ENCODE measurements at regions not wholly inside any gene's neighbourhood (a gene's known extent, or its start where the extent isn't known, plus 50 kb on each side); places are given as distances from the start of the nearest gene placed in this dataset.
A peak's percentile ranks its signal among the peaks of the same experiment; 100 is the strongest.
"Not testable (repeated sequence)": the region's sequence is repeated elsewhere in the genome, so short reads cannot be mapped to it uniquely, and the experiment has no call there.

- intact Hi-C loops (cut with DNase I); DNase-seq: not testable (repeated sequence)
Observed at GRCh38 chr1:209129091-209129490, 454.4 kb upstream of the CAMK1G start.

GRCh38 chr1:209130886-209131285 lies 452.6 kb upstream of the CAMK1G start:
- no peak for DNase-seq
- intact Hi-C loops (cut with DNase I), result no loop called here

GRCh38 chr1:209132736-209133467 lies 450.6 kb upstream of the CAMK1G start:
- DNase-seq, result no peak
- intact Hi-C loops (cut with DNase I), result no loop called here

GRCh38 chr1:209134001-209134400 lies 449.5 kb upstream of the CAMK1G start:
- DNase-seq, result no peak
- intact Hi-C loops (cut with DNase I), result no loop called here

- no peak for DNase-seq
- intact Hi-C loops (cut with DNase I), result no loop called here
Observed at GRCh38 chr1:209143916-209144315, 439.6 kb upstream of the CAMK1G start.

GRCh38 chr1:209150114-209150513 lies 433.4 kb upstream of the CAMK1G start:
- intact Hi-C loops (cut with DNase I), result no loop called here
- DNase-seq, result no peak

GRCh38 chr1:209153411-209153810 lies 430.1 kb upstream of the CAMK1G start:
- no peak for DNase-seq
- intact Hi-C loops (cut with DNase I), result no loop called here

- intact Hi-C loops (cut with DNase I), result no loop called here
- no peak for DNase-seq
Observed at GRCh38 chr1:209154912-209155311, 428.6 kb upstream of the CAMK1G start.

- no peak for DNase-seq
- intact Hi-C loops (cut with DNase I), result no loop called here
Observed at GRCh38 chr1:209155546-209155945, 428.0 kb upstream of the CAMK1G start.

- intact Hi-C loops (cut with DNase I), result no loop called here
- no peak for DNase-seq
Observed at GRCh38 chr1:209156991-209157390, 426.5 kb upstream of the CAMK1G start.

GRCh38 chr1:209157546-209158249 lies 425.8 kb upstream of the CAMK1G start:
- intact Hi-C loops (cut with DNase I), result no loop called here
- DNase-seq, result no peak

- intact Hi-C loops (cut with DNase I), result no loop called here
- no peak for DNase-seq
Observed at GRCh38 chr1:209158851-209159250, 424.7 kb upstream of the CAMK1G start.

- intact Hi-C loops (cut with DNase I), result no loop called here
Observed at GRCh38 chr1:209160230-209160629, 423.3 kb upstream of the CAMK1G start.

GRCh38 chr1:209162651-209163050 lies 420.9 kb upstream of the CAMK1G start:
- peak in 1 of 10 donors; percentile 13 for DNase-seq
- intact Hi-C loops (cut with DNase I), result no loop called here

More at GRCh38 chr1:209160230-209160629, 423.3 kb upstream of the CAMK1G start:
- no peak for DNase-seq

- DNase-seq, result no peak
- intact Hi-C loops (cut with DNase I), result no loop called here
Observed at GRCh38 chr1:209168204-209168603, 415.3 kb upstream of the CAMK1G start.

GRCh38 chr1:209171151-209171550 lies 412.4 kb upstream of the CAMK1G start:
- no peak for DNase-seq
- intact Hi-C loops (cut with DNase I), result no loop called here

GRCh38 chr1:209172286-209172685 lies 411.2 kb upstream of the CAMK1G start:
- intact Hi-C loops (cut with DNase I), result no loop called here
- DNase-seq, result no peak

- intact Hi-C loops (cut with DNase I), result not testable (repeated sequence)
- peak in 1 of 10 donors; percentile 76 for DNase-seq
Observed at GRCh38 chr1:209172792-209173542, 410.5 kb upstream of the CAMK1G start.

- DNase-seq, result peak in 1 of 10 donors; percentile 37
- intact Hi-C loops (cut with DNase I), result not testable (repeated sequence)
Observed at GRCh38 chr1:209173796-209174195, 409.7 kb upstream of the CAMK1G start.

- intact Hi-C loops (cut with DNase I), result no loop called here
- no peak for DNase-seq
Observed at GRCh38 chr1:209176866-209177430, 406.6 kb upstream of the CAMK1G start.

GRCh38 chr1:209183195-209183594 lies 400.3 kb upstream of the CAMK1G start:
- intact Hi-C loops (cut with DNase I), result no loop called here
- DNase-seq, result no peak

All from posterior cingulate gyrus (tissue), 11 donors.